ENCODE measurements at regions not wholly inside any gene's neighbourhood (a gene's known extent, or its start where the extent isn't known, plus 50 kb on each side); places are given as distances from the start of the nearest gene placed in this dataset.

GRCh38 chr19:57053401-57053800, 66.4 kb upstream of the USP29 start:
- POLR2A ChIA-PET = no interaction called here
- Histone ChIP-seq H3K36me3 (ENCODE audit: control insufficient read depth, insufficient read depth, low read length) (no peaks in the 10 kb centered on the region), H3K27me3 (ENCODE audit: control insufficient read depth, insufficient read depth, low read length) (no peaks in the 10 kb centered on the region), H3K4me3 (ENCODE audit: low read depth, low read length) (no peak overlapping the region)
- CTCF ChIA-PET = no interaction called here
- DNase-seq (ENCODE audit: low read depth) = no peak
- TF ChIP-seq CTCF (IDR thresholded peaks at IDR 0.05; ENCODE audit: insufficient read depth, low read depth, low read length) = no peak

GRCh38 chr19:57055956-57056355, 63.8 kb upstream of the USP29 start:
- Histone ChIP-seq H3K36me3 (ENCODE audit: control insufficient read depth, insufficient read depth, low read length) (no peaks in the 10 kb centered on the region), H3K4me3 (ENCODE audit: low read depth, low read length) (no peak overlapping the region), H3K27me3 (ENCODE audit: control insufficient read depth, insufficient read depth, low read length) (no peaks in the 10 kb centered on the region)
- ChIA-PET POLR2A (no interaction called here), CTCF (no interaction called here)
- no peak for DNase-seq (ENCODE audit: low read depth)
- TF ChIP-seq CTCF (IDR thresholded peaks at IDR 0.05; ENCODE audit: insufficient read depth, low read depth, low read length) = no peak

- TF ChIP-seq CTCF (IDR thresholded peaks at IDR 0.05; ENCODE audit: insufficient read depth, low read depth, low read length) = no peak
- no peaks in the 10 kb centered on the region for H3K27me3 ChIP-seq (ENCODE audit: control insufficient read depth, insufficient read depth, low read length)
- ChIA-PET POLR2A (no interaction called here), CTCF (no interaction called here)
- no peaks in the 10 kb centered on the region for H3K36me3 ChIP-seq (ENCODE audit: control insufficient read depth, insufficient read depth, low read length)
- no peak overlapping the region for H3K4me3 ChIP-seq (ENCODE audit: low read depth, low read length)
- no peak for DNase-seq (ENCODE audit: low read depth)
Measured at GRCh38 chr19:57057036-57057686, 62.6 kb upstream of the USP29 start.

GRCh38 chr19:57058871-57059270, 60.9 kb upstream of the USP29 start:
- Histone ChIP-seq H3K36me3 (ENCODE audit: control insufficient read depth, insufficient read depth, low read length) (no peaks in the 10 kb centered on the region), H3K27me3 (ENCODE audit: control insufficient read depth, insufficient read depth, low read length) (no peaks in the 10 kb centered on the region), H3K4me3 (ENCODE audit: low read depth, low read length) (no peak overlapping the region)
- TF ChIP-seq CTCF (IDR thresholded peaks at IDR 0.05; ENCODE audit: insufficient read depth, low read depth, low read length) = no peak
- CTCF ChIA-PET = no interaction called here
- POLR2A ChIA-PET = no interaction called here
- DNase-seq (ENCODE audit: low read depth) = no peak

- no peak for TF ChIP-seq CTCF (IDR thresholded peaks at IDR 0.05; ENCODE audit: insufficient read depth, low read depth, low read length)
- POLR2A ChIA-PET = no interaction called here
- no peak overlapping the region for H3K4me3 ChIP-seq (ENCODE audit: low read depth, low read length)
- CTCF ChIA-PET = no interaction called here
- H3K36me3 ChIP-seq (ENCODE audit: control insufficient read depth, insufficient read depth, low read length) = no peaks in the 10 kb centered on the region
- no peak for DNase-seq (ENCODE audit: low read depth)
- no peaks in the 10 kb centered on the region for H3K27me3 ChIP-seq (ENCODE audit: control insufficient read depth, insufficient read depth, low read length)
Measured at GRCh38 chr19:57063070-57063469, 56.7 kb upstream of the USP29 start.
